Colonic mucosa (tissue), 4 donors: ENCODE measurements at regions not wholly inside any gene's neighbourhood (a gene's known extent, or its start where the extent isn't known, plus 50 kb on each side); places are given as distances from the start of the nearest gene placed in this dataset.

Source experiments
- DNase-seq: peaks from one replicate; pipeline ENCODE4 v3.0.0-alpha.2; 2020
- H3K27ac ChIP-seq: fragments of 200-600 bp; one replicate; pipeline ENCODE4 v1.8.0; 2021
- H3K27me3 ChIP-seq: fragments of 200-600 bp; one replicate; pipeline ENCODE4 v1.8.0; 2021
- H3K36me3 ChIP-seq: fragments of 200-600 bp; one replicate; pipeline ENCODE4 v1.8.0; 2021
- H3K4me1 ChIP-seq: fragments of 200-600 bp; one replicate; pipeline ENCODE4 v1.8.0; 2021; ENCODE audit warnings: mild to moderate bottlenecking
- H3K4me3 ChIP-seq: fragments of 200-600 bp; one replicate; pipeline ENCODE4 v1.8.0; 2021
- H3K9ac ChIP-seq, 2 donors: one replicate each; pipeline ENCODE4 v1.7.0; 2013; ENCODE audit warnings: control low read depth in 2 of 2, low read depth in 2 of 2, low read length in 2 of 2
- H3K9me3 ChIP-seq: fragments of 200-600 bp; one replicate; pipeline ENCODE4 v1.8.0; 2021
- intact Hi-C: fragments of 100-400 bp; cut with DNase I; formaldehyde crosslinking; loops from one replicate; pipeline ENCODE4 v1.14.1; 2022
- TF ChIP-seq, protein P1 (sequence below): fragments of 200-600 bp; IDR thresholded peaks from one replicate; pipeline ENCODE4 v1.8.0; 2022; ENCODE audit warnings: antibody characterized with exemption, mild to moderate bottlenecking
- donor health status: healthy.
- donor health status: DM: no; HTN: no; CAD: no.
- donor health status: DM: no; HTN: no; CAD: no.

DNA sequence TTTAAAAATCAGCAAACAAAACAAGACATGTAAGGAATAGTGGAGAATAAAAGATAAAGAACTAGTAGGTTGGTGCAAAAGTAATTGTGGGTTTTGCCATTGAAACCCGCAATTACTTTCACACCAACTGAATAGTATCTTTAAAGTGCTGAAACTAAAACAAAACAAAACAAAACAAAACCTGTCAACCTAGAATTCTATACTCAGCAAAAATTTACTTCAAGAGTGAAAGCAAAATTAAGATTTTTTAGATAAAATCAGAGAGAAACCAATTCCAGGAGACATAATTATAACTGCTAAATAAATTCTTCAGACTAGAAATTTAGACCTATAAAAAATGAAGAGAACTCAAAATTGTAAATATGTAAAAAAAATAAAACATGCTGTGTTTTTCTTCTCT lies 114.0 kb upstream of the TSPAN2 start:
- Histone ChIP-seq H3K27me3 (no peaks in the 10 kb centered on the region), H3K4me3 (no peak overlapping the region), H3K27ac (no peak overlapping the region), H3K36me3 (no peaks in the 10 kb centered on the region), H3K9me3 (no peaks in the 10 kb centered on the region), H3K9ac (no peak overlapping the region), H3K4me1 (no peaks in the 10 kb centered on the region)
- intact Hi-C loops: no loop called here
- DNase-seq: no peak
- TF ChIP-seq, protein P1, sequence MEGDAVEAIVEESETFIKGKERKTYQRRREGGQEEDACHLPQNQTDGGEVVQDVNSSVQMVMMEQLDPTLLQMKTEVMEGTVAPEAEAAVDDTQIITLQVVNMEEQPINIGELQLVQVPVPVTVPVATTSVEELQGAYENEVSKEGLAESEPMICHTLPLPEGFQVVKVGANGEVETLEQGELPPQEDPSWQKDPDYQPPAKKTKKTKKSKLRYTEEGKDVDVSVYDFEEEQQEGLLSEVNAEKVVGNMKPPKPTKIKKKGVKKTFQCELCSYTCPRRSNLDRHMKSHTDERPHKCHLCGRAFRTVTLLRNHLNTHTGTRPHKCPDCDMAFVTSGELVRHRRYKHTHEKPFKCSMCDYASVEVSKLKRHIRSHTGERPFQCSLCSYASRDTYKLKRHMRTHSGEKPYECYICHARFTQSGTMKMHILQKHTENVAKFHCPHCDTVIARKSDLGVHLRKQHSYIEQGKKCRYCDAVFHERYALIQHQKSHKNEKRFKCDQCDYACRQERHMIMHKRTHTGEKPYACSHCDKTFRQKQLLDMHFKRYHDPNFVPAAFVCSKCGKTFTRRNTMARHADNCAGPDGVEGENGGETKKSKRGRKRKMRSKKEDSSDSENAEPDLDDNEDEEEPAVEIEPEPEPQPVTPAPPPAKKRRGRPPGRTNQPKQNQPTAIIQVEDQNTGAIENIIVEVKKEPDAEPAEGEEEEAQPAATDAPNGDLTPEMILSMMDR: no peak

DNA sequence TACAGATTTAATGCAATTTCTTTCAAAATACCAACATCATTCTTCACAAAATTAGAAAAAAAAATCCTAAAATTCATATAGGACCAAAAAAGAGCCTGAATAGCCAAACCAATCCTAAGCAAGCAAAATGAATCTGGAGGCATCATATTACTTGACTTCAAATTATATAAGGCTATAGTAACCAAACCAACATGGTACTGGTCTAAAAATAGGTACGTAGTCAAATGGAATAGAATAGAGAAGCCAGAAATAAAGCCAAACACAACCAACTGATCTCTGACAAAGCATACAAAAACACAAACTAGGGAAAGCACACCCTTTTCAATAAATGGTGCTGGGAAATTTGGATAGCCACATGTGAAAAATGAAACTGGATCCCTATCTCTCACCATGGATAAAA lies 112.3 kb upstream of the TSPAN2 start:
- Histone ChIP-seq H3K4me1 (no peaks in the 10 kb centered on the region), H3K36me3 (no peaks in the 10 kb centered on the region), H3K4me3 (no peak overlapping the region), H3K9me3 (no peaks in the 10 kb centered on the region), H3K9ac (no peak overlapping the region), H3K27ac (no peak overlapping the region), H3K27me3 (no peaks in the 10 kb centered on the region)
- TF ChIP-seq, protein P1: no peak
- intact Hi-C loops: no loop called here
- DNase-seq: no peak

DNA sequence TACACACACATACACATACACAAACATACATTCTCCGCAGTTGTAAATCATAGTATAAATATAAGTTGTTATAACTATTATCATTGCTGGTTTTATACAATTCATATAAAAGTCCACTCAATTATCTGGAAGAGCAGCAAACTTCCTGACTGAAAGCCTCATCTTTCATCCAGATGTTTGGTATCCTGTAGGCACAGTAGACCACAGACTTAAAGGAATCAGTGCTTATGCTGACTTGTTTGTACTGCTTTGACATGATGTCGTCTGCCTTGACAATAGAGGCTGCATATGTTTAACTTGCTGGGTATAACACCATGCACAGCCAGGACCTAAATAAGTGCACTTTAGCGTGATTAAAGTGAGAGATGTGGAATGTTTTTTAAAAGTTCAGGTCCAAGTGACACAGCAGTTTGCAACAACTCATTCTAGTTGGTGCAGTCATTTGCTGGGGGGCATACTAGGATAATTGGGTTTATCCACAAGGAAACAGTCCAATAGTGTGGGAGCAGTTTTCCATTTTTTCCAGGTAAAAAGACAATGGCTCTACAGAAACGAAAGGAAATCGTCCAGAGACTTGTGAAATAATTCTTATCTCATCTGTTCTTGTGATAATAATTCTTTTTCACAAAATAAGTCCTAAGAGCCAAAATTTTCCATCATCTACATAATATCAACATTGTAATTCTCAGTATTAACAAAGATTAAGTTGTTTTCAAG lies 110.3 kb upstream of the TSPAN2 start:
- DNase-seq: no peak
- TF ChIP-seq, protein P1: no peak
- no peaks in the 10 kb centered on the region for H3K27me3 ChIP-seq
- H3K36me3 ChIP-seq: no peaks in the 10 kb centered on the region
- H3K9me3 ChIP-seq: no peaks in the 10 kb centered on the region
- H3K27ac ChIP-seq: no peak overlapping the region
- H3K4me3 ChIP-seq: no peak overlapping the region
- H3K4me1 ChIP-seq: no peaks in the 10 kb centered on the region
- no peak overlapping the region for H3K9ac ChIP-seq
- intact Hi-C loops: no loop called here

DNA sequence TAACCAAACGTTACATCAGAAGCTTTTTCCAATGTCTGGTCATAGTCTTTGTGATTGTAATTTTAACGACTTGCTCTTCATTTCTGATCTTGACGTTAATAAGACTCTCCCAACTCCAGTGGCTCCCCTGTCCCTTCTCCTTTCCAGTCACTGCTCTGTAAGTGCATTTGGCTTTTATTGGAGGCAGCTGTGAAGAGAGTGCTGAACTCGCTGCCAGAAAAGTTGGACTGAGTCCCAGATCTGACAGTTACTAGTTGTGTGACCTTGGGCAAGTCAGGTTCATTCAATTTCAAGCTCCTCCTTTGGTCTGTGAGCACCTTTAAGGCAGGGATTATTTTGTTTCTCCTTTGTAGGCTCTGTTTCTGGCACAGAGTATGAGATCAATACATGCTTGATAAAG lies 109.6 kb upstream of the TSPAN2 start:
- Histone ChIP-seq H3K36me3 (no peaks in the 10 kb centered on the region), H3K27me3 (no peaks in the 10 kb centered on the region), H3K4me3 (no peak overlapping the region), H3K9ac (no peak overlapping the region), H3K27ac (no peak overlapping the region), H3K9me3 (no peaks in the 10 kb centered on the region), H3K4me1 (no peaks in the 10 kb centered on the region)
- TF ChIP-seq, protein P1: no peak
- peak; percentile 68 for DNase-seq
- intact Hi-C loops: no loop called here

DNA sequence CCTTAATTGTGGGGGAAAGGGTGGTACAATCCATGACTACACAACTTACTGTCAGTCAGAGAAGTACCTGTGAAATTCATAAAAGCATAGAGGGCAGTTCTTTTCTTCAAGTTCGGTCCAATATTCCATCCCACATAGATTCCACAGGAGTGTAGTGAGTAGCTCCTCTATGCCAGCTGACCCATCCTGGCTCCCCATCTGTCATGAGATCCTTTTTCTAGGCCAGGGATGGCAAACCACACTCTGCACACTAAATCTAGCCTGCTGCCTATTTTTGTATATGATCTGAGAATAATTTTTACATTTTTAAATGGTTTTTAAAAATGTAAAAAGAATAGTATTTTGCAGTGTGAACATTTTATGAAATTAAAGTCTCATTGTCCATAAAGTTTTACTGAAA lies 107.0 kb upstream of the TSPAN2 start:
- no peaks in the 10 kb centered on the region for H3K4me1 ChIP-seq
- H3K27ac ChIP-seq: no peak overlapping the region
- no peak overlapping the region for H3K4me3 ChIP-seq
- no peaks in the 10 kb centered on the region for H3K36me3 ChIP-seq
- no peaks in the 10 kb centered on the region for H3K27me3 ChIP-seq
- no peaks in the 10 kb centered on the region for H3K9me3 ChIP-seq
- no peak for DNase-seq
- H3K9ac ChIP-seq: no peak overlapping the region
- intact Hi-C loops: no loop called here
- TF ChIP-seq, protein P1: no peak
